CD4-positive, alpha-beta memory T cell (primary cell): ENCODE measurements at regions not wholly inside any gene's neighbourhood (a gene's known extent, or its start where the extent isn't known, plus 50 kb on each side); places are given as distances from the start of the nearest gene placed in this dataset.

Experiments
- CTCF ChIA-PET: fragments of 350-600 bp; sonication (Branson Sonifier 250); formaldehyde crosslinking; loops from one replicate; lab custom pipeline; 2021; ENCODE audit warnings: inconsistent platforms; ENCODE audit not compliant: partially characterized antibody; lab: Charles Lee
- POLR2A ChIA-PET: fragments of 350-600 bp; sonication (Branson Sonifier 250); formaldehyde crosslinking; loops from one replicate; lab custom pipeline; 2021; ENCODE audit not compliant: partially characterized antibody; lab: Charles Lee
- DNase-seq, 5 donors: peaks; one replicate each; pipeline versions ENCODE4 v3.0.0 to v3.0.0-alpha.2; 2020 to 2022; ENCODE audit warnings: mixed read lengths in 1 of 5
- H3K27ac ChIP-seq: one replicate; pipeline ENCODE4 v1.7.0; 2013; ENCODE audit warnings: low read depth, low read length
- H3K27me3 ChIP-seq: 2 replicates; pipeline ENCODE4 v1.7.0; 2013; ENCODE audit warnings: mild to moderate bottlenecking, low read length, moderate library complexity; ENCODE audit not compliant: insufficient read depth
- H3K36me3 ChIP-seq: 2 replicates; pipeline ENCODE4 v1.7.0; 2013; ENCODE audit warnings: mild to moderate bottlenecking, low read length, moderate library complexity; ENCODE audit not compliant: insufficient read depth
- H3K4me1 ChIP-seq: 2 replicates; pipeline ENCODE4 v1.7.0; 2013; ENCODE audit warnings: mild to moderate bottlenecking, low read length, moderate library complexity; ENCODE audit not compliant: insufficient read depth
- H3K4me3 ChIP-seq, 2 donors: one replicate each; pipeline ENCODE4 v1.7.0; 2013; ENCODE audit warnings: low read length in 2 of 2, mild to moderate bottlenecking in 1 of 2
- H3K9me3 ChIP-seq, 2 donors: one replicate each; pipeline ENCODE4 v1.7.0; 2013; ENCODE audit warnings: low read length in 2 of 2, control low read depth in 1 of 2; ENCODE audit not compliant: control insufficient read depth in 1 of 2
- H3K27ac Mint-ChIP-seq, 7 donors: one replicate each; pipeline ENCODE4 v1.8.0; 2020 to 2021; ENCODE audit warnings: mixed read lengths in 7 of 7, mild to moderate bottlenecking in 6 of 7, inconsistent platforms in 3 of 7, moderate library complexity in 3 of 7
- H3K27me3 Mint-ChIP-seq, 2 donors: one replicate each; pipeline ENCODE4 v1.8.0; 2020 to 2021; ENCODE audit warnings: mixed read lengths in 2 of 2
- H3K36me3 Mint-ChIP-seq, 2 donors: one replicate each; pipeline ENCODE4 v1.8.0; 2020 to 2021; ENCODE audit warnings: mixed read lengths in 2 of 2, inconsistent platforms in 1 of 2, mild to moderate bottlenecking in 1 of 2
- H3K4me1 Mint-ChIP-seq, 4 donors: one replicate each; pipeline ENCODE4 v1.8.0; 2020 to 2021; ENCODE audit warnings: mixed read lengths in 4 of 4, mild to moderate bottlenecking in 1 of 4
- H3K4me3 Mint-ChIP-seq, 8 donors: one replicate each; pipeline ENCODE4 v1.8.0; 2020 to 2021; ENCODE audit warnings: mixed read lengths in 8 of 8, mild to moderate bottlenecking in 7 of 8, moderate library complexity in 6 of 8, inconsistent platforms in 3 of 8
- H3K9me3 Mint-ChIP-seq, 8 donors: one replicate each; pipeline ENCODE4 v1.8.0; 2020 to 2021; ENCODE audit warnings: mixed read lengths in 8 of 8, mild to moderate bottlenecking in 5 of 8, inconsistent platforms in 3 of 8, moderate library complexity in 1 of 8
- intact Hi-C: fragments of 100-400 bp; cut with micrococcal nuclease; formaldehyde crosslinking; loops from one replicate; pipeline ENCODE4 v1.15.1; 2023

GRCh38 chr4:181619651-181620050 is 623.6 kb upstream of the TENM3 start:
- Histone ChIP-seq H3K27ac (no peak overlapping the region), H3K4me3 (no peak overlapping the region), H3K9me3 (no peaks in the 10 kb centered on the region), H3K36me3 (no peaks in the 10 kb centered on the region), H3K4me1 (no peaks in the 10 kb centered on the region), H3K27me3 (no peaks in the 10 kb centered on the region)
- Mint-ChIP-seq H3K9me3 (peaks cover 0 to 8% (median 0%) of the 10 kb centered on the region in 8 donors), H3K27ac (no peak overlapping the region), H3K4me1 (no peaks in the 10 kb centered on the region), H3K4me3 (no peak overlapping the region), H3K27me3 (no peaks in the 10 kb centered on the region), H3K36me3 (no peaks in the 10 kb centered on the region)
- intact Hi-C loops, result no loop called here
- ChIA-PET CTCF (no interaction called here), POLR2A (no interaction called here)
- DNase-seq, result no peak

GRCh38 chr4:181637186-181638105 is 605.8 kb upstream of the TENM3 start:
- H3K4me3 ChIP-seq, result no peak overlapping the region
- H3K36me3 ChIP-seq, result no peaks in the 10 kb centered on the region
- intact Hi-C loops, result no loop called here
- Mint-ChIP-seq H3K27me3 (no peaks in the 10 kb centered on the region), H3K36me3 (no peaks in the 10 kb centered on the region), H3K4me1 (no peaks in the 10 kb centered on the region), H3K27ac (no peak overlapping the region), H3K9me3 (peaks cover 0 to 12% (median 5%) of the 10 kb centered on the region in 8 donors), H3K4me3 (no peak overlapping the region)
- CTCF ChIA-PET, result no interaction called here
- no peaks in the 10 kb centered on the region for H3K27me3 ChIP-seq
- DNase-seq, result no peak
- no peaks in the 10 kb centered on the region for H3K4me1 ChIP-seq
- H3K27ac ChIP-seq, result no peak overlapping the region
- POLR2A ChIA-PET, result no interaction called here
- no peaks in the 10 kb centered on the region for H3K9me3 ChIP-seq

- Histone ChIP-seq H3K27ac (no peak overlapping the region), H3K36me3 (no peaks in the 10 kb centered on the region), H3K27me3 (no peaks in the 10 kb centered on the region), H3K4me1 (no peaks in the 10 kb centered on the region), H3K4me3 (no peak overlapping the region), H3K9me3 (no peaks in the 10 kb centered on the region)
- ChIA-PET CTCF (no interaction called here), POLR2A (no interaction called here)
- intact Hi-C loops, result no loop called here
- H3K9me3 Mint-ChIP-seq, result peaks cover 0 to 14% (median 6%) of the 10 kb centered on the region in 8 donors
- DNase-seq, result no peak
- H3K27me3 Mint-ChIP-seq, result no peaks in the 10 kb centered on the region
- no peaks in the 10 kb centered on the region for H3K36me3 Mint-ChIP-seq
- H3K4me1 Mint-ChIP-seq, result no peaks in the 10 kb centered on the region
- no peak overlapping the region for H3K27ac Mint-ChIP-seq
- H3K4me3 Mint-ChIP-seq, result no peak overlapping the region
Measured at GRCh38 chr4:181643466-181643865, 599.7 kb upstream of the TENM3 start.

- H3K9me3 Mint-ChIP-seq, result peaks cover 0 to 16% (median 6%) of the 10 kb centered on the region in 8 donors
- POLR2A ChIA-PET, result no interaction called here
- no peak overlapping the region for H3K27ac Mint-ChIP-seq
- no peak overlapping the region for H3K27ac ChIP-seq
- no peaks in the 10 kb centered on the region for H3K4me1 ChIP-seq
- no peaks in the 10 kb centered on the region for H3K27me3 Mint-ChIP-seq
- H3K4me1 Mint-ChIP-seq, result no peaks in the 10 kb centered on the region
- H3K27me3 ChIP-seq, result no peaks in the 10 kb centered on the region
- no peaks in the 10 kb centered on the region for H3K36me3 ChIP-seq
- H3K36me3 Mint-ChIP-seq, result no peaks in the 10 kb centered on the region
- no peak overlapping the region for H3K4me3 ChIP-seq
- DNase-seq, result no peak
- H3K9me3 ChIP-seq, result no peaks in the 10 kb centered on the region
- CTCF ChIA-PET, result no interaction called here
- intact Hi-C loops, result no loop called here
- no peak overlapping the region for H3K4me3 Mint-ChIP-seq
Measured at GRCh38 chr4:181645489-181645888, 597.7 kb upstream of the TENM3 start.

GRCh38 chr4:181646864-181647263 is 596.3 kb upstream of the TENM3 start:
- no peak overlapping the region for H3K27ac ChIP-seq
- no peak overlapping the region for H3K27ac Mint-ChIP-seq
- no peaks in the 10 kb centered on the region for H3K9me3 ChIP-seq
- H3K27me3 Mint-ChIP-seq, result no peaks in the 10 kb centered on the region
- no peak for DNase-seq
- CTCF ChIA-PET, result no interaction called here
- no peaks in the 10 kb centered on the region for H3K27me3 ChIP-seq
- H3K4me1 ChIP-seq, result no peaks in the 10 kb centered on the region
- no peaks in the 10 kb centered on the region for H3K36me3 Mint-ChIP-seq
- no peak overlapping the region for H3K4me3 ChIP-seq
- no peak overlapping the region for H3K4me3 Mint-ChIP-seq
- no peaks in the 10 kb centered on the region for H3K36me3 ChIP-seq
- H3K4me1 Mint-ChIP-seq, result no peaks in the 10 kb centered on the region
- intact Hi-C loops, result no loop called here
- peaks cover 0 to 17% (median 5%) of the 10 kb centered on the region in 8 donors for H3K9me3 Mint-ChIP-seq
- POLR2A ChIA-PET, result no interaction called here

- Histone ChIP-seq H3K27me3 (no peaks in the 10 kb centered on the region), H3K36me3 (no peaks in the 10 kb centered on the region), H3K4me3 (no peak overlapping the region), H3K4me1 (no peaks in the 10 kb centered on the region), H3K9me3 (no peaks in the 10 kb centered on the region), H3K27ac (no peak overlapping the region)
- Mint-ChIP-seq H3K4me3 (no peak overlapping the region), H3K27ac (no peak overlapping the region), H3K36me3 (no peaks in the 10 kb centered on the region), H3K4me1 (no peaks in the 10 kb centered on the region), H3K9me3 (peaks cover 0 to 13% (median 7%) of the 10 kb centered on the region in 8 donors), H3K27me3 (no peaks in the 10 kb centered on the region)
- intact Hi-C loops, result no loop called here
- DNase-seq, result no peak
- POLR2A ChIA-PET, result no interaction called here
- CTCF ChIA-PET, result no interaction called here
Measured at GRCh38 chr4:181647396-181648147, 595.6 kb upstream of the TENM3 start.

GRCh38 chr4:181650033-181650825 is 593.0 kb upstream of the TENM3 start:
- Mint-ChIP-seq H3K36me3 (no peaks in the 10 kb centered on the region), H3K4me3 (no peak overlapping the region), H3K27me3 (no peaks in the 10 kb centered on the region), H3K9me3 (peaks cover 3 to 13% (median 6%) of the 10 kb centered on the region in 8 donors), H3K27ac (no peak overlapping the region), H3K4me1 (no peaks in the 10 kb centered on the region)
- no peaks in the 10 kb centered on the region for H3K9me3 ChIP-seq
- no peaks in the 10 kb centered on the region for H3K36me3 ChIP-seq
- CTCF ChIA-PET, result no interaction called here
- no peak overlapping the region for H3K27ac ChIP-seq
- no peaks in the 10 kb centered on the region for H3K27me3 ChIP-seq
- no peak overlapping the region for H3K4me3 ChIP-seq
- POLR2A ChIA-PET, result no interaction called here
- intact Hi-C loops, result no loop called here
- DNase-seq, result no peak
- H3K4me1 ChIP-seq, result no peaks in the 10 kb centered on the region
